Naive thymus-derived CD4-positive, alpha-beta T cell (primary cell): ENCODE measurements at regions not wholly inside any gene's neighbourhood (a gene's known extent, or its start where the extent isn't known, plus 50 kb on each side); places are given as distances from the start of the nearest gene placed in this dataset.

Source experiments
- ATAC-seq: fragments of 150-1000 bp; cut with Tn5 transposase; 2 replicates; pipeline ENCODE4 v1.10.0; 2021; ENCODE audit warnings: mild to moderate bottlenecking, moderate library complexity
- CTCF ChIA-PET: fragments of 350-600 bp; sonication (Branson Sonifier 250); formaldehyde crosslinking; loops from one replicate; lab custom pipeline; 2021; ENCODE audit warnings: antibody characterized with exemption; lab: Charles Lee
- POLR2A ChIA-PET: fragments of 350-600 bp; sonication (Branson Sonifier 250); formaldehyde crosslinking; loops from one replicate; lab custom pipeline; 2021; ENCODE audit warnings: antibody characterized with exemption, inconsistent platforms; lab: Charles Lee
- DNase-seq, 9 donors: peaks; one replicate each; pipeline versions ENCODE4 v3.0.0 to v3.0.0-alpha.2; 2020 to 2022; ENCODE audit warnings: mixed read lengths in 1 of 9
- H3K27ac ChIP-seq: one replicate; pipeline ENCODE4 v1.7.0; 2013; ENCODE audit warnings: mild to moderate bottlenecking, low read depth, low read length, moderate library complexity
- H3K27me3 ChIP-seq, 2 donors: one replicate each; pipeline ENCODE4 v1.7.0; 2013; ENCODE audit warnings: low read length in 2 of 2, mild to moderate bottlenecking in 2 of 2, moderate library complexity in 2 of 2; ENCODE audit not compliant: control insufficient read depth in 2 of 2, insufficient read depth in 2 of 2
- H3K36me3 ChIP-seq, 3 experiments: 1 replicate in 2 of 3; 2 replicates in 1 of 3; pipeline ENCODE4 v1.7.0; 2013; ENCODE audit warnings: low read length in 3 of 3, mild to moderate bottlenecking in 3 of 3, moderate library complexity in 1 of 3; ENCODE audit not compliant: insufficient read depth in 3 of 3, control insufficient read depth in 2 of 3
- H3K4me1 ChIP-seq, 2 donors: one replicate each; pipeline ENCODE4 v1.7.0; 2013; ENCODE audit warnings: low read length in 2 of 2, mild to moderate bottlenecking in 2 of 2, moderate library complexity in 1 of 2; ENCODE audit not compliant: control insufficient read depth in 2 of 2, insufficient read depth in 2 of 2
- H3K4me3 ChIP-seq: 2 replicates; pipeline ENCODE4 v1.7.0; 2013; ENCODE audit warnings: mild to moderate bottlenecking, low read length
- H3K9me3 ChIP-seq, 3 experiments: 1 replicate in 2 of 3; 2 replicates in 1 of 3; pipeline ENCODE4 v1.7.0; 2013; ENCODE audit warnings: low read length in 3 of 3; ENCODE audit not compliant: control insufficient read depth in 2 of 3
- H3K27ac Mint-ChIP-seq, 9 donors: one replicate each; pipeline ENCODE4 v1.8.0; 2020 to 2022; ENCODE audit warnings: mixed read lengths in 9 of 9, mild to moderate bottlenecking in 8 of 9, moderate library complexity in 5 of 9, inconsistent platforms in 2 of 9
- H3K27me3 Mint-ChIP-seq, 5 donors: one replicate each; pipeline ENCODE4 v1.8.0; 2021 to 2022; ENCODE audit warnings: mixed read lengths in 5 of 5, mild to moderate bottlenecking in 1 of 5
- H3K36me3 Mint-ChIP-seq, 5 donors: one replicate each; pipeline ENCODE4 v1.8.0; 2020 to 2022; ENCODE audit warnings: mixed read lengths in 5 of 5, mild to moderate bottlenecking in 3 of 5, inconsistent platforms in 1 of 5
- H3K4me1 Mint-ChIP-seq, 7 donors: one replicate each; pipeline ENCODE4 v1.8.0; 2020 to 2022; ENCODE audit warnings: mixed read lengths in 7 of 7, mild to moderate bottlenecking in 3 of 7, inconsistent platforms in 1 of 7
- H3K4me3 Mint-ChIP-seq, 10 donors: one replicate each; pipeline ENCODE4 v1.8.0; 2020 to 2022; ENCODE audit warnings: mild to moderate bottlenecking in 10 of 10, mixed read lengths in 10 of 10, moderate library complexity in 6 of 10, inconsistent platforms in 2 of 10
- H3K9me3 Mint-ChIP-seq, 11 donors: one replicate each; pipeline ENCODE4 v1.8.0; 2020 to 2022; ENCODE audit warnings: mixed read lengths in 11 of 11, mild to moderate bottlenecking in 4 of 11, inconsistent platforms in 1 of 11, moderate library complexity in 1 of 11
- intact Hi-C, 2 donors: fragments of 100-400 bp; cut with micrococcal nuclease; formaldehyde crosslinking; loops; one replicate each; pipeline ENCODE4 v1.15.1; 2023

- ChIA-PET POLR2A (no interaction called here), CTCF (no interaction called here)
- H3K9me3 ChIP-seq: no peaks in the 10 kb centered on the region
- Mint-ChIP-seq H3K27ac (no peak overlapping the region), H3K4me1 (no peaks in the 10 kb centered on the region), H3K36me3 (no peaks in the 10 kb centered on the region), H3K4me3 (no peak overlapping the region), H3K27me3 (peaks cover 0 to 13% (median 3%) of the 10 kb centered on the region in 5 donors), H3K9me3 (peaks cover 0 to 10% (median 0%) of the 10 kb centered on the region in 11 donors)
- no peaks in the 10 kb centered on the region for H3K4me1 ChIP-seq
- intact Hi-C loops: no loop called here
- no peaks in the 10 kb centered on the region for H3K36me3 ChIP-seq
- H3K4me3 ChIP-seq: no peak overlapping the region
- no peaks in the 10 kb centered on the region for H3K27me3 ChIP-seq
- ATAC-seq: no peak
- H3K27ac ChIP-seq: no peak overlapping the region
- no peak for DNase-seq
Observed at GRCh38 chr3:98986073-98986472, 84.6 kb upstream of the DCBLD2 start.

- Histone ChIP-seq H3K27me3 (no peaks in the 10 kb centered on the region), H3K27ac (no peak overlapping the region), H3K9me3 (no peaks in the 10 kb centered on the region), H3K4me3 (no peak overlapping the region), H3K4me1 (no peaks in the 10 kb centered on the region), H3K36me3 (no peaks in the 10 kb centered on the region)
- H3K36me3 Mint-ChIP-seq: no peaks in the 10 kb centered on the region
- H3K27ac Mint-ChIP-seq: no peak overlapping the region
- intact Hi-C loops: no loop called here
- peaks cover 0 to 18% (median 5%) of the 10 kb centered on the region in 5 donors for H3K27me3 Mint-ChIP-seq
- ATAC-seq (no peak), DNase-seq (no peak)
- POLR2A ChIA-PET: no interaction called here
- H3K4me1 Mint-ChIP-seq: no peaks in the 10 kb centered on the region
- peaks cover 0 to 8% (median 0%) of the 10 kb centered on the region in 11 donors for H3K9me3 Mint-ChIP-seq
- no peak overlapping the region for H3K4me3 Mint-ChIP-seq
- CTCF ChIA-PET: no interaction called here
Observed at GRCh38 chr3:98985431-98985830, 83.9 kb upstream of the DCBLD2 start.

- Histone ChIP-seq H3K4me3 (no peak overlapping the region), H3K9me3 (no peaks in the 10 kb centered on the region), H3K36me3 (no peaks in the 10 kb centered on the region), H3K27me3 (no peaks in the 10 kb centered on the region), H3K4me1 (no peaks in the 10 kb centered on the region), H3K27ac (no peak overlapping the region)
- ChIA-PET CTCF (no interaction called here), POLR2A (no interaction called here)
- Mint-ChIP-seq H3K27ac (no peak overlapping the region), H3K27me3 (peaks cover 2 to 29% (median 7%) of the 10 kb centered on the region in 5 donors), H3K36me3 (no peaks in the 10 kb centered on the region), H3K4me1 (no peaks in the 10 kb centered on the region), H3K9me3 (peaks cover 0 to 5% (median 0%) of the 10 kb centered on the region in 11 donors), H3K4me3 (no peak overlapping the region)
- ATAC-seq (no peak), DNase-seq (no peak)
- intact Hi-C loops: no loop called here
Observed at GRCh38 chr3:98984024-98984423, 82.5 kb upstream of the DCBLD2 start.

GRCh38 chr3:98982351-98982750, 80.9 kb upstream of the DCBLD2 start:
- no peak for DNase-seq
- H3K27ac ChIP-seq: no peak overlapping the region
- peaks cover 2 to 27% (median 6%) of the 10 kb centered on the region in 5 donors for H3K27me3 Mint-ChIP-seq
- no peaks in the 10 kb centered on the region for H3K36me3 ChIP-seq
- H3K36me3 Mint-ChIP-seq: no peaks in the 10 kb centered on the region
- no peaks in the 10 kb centered on the region for H3K27me3 ChIP-seq
- peaks cover 0 to 4% (median 0%) of the 10 kb centered on the region in 11 donors for H3K9me3 Mint-ChIP-seq
- no peak overlapping the region for H3K27ac Mint-ChIP-seq
- intact Hi-C loops: no loop called here
- no peak for ATAC-seq
- no peak overlapping the region for H3K4me3 ChIP-seq
- POLR2A ChIA-PET: no interaction called here
- H3K4me1 ChIP-seq: no peaks in the 10 kb centered on the region
- no peaks in the 10 kb centered on the region for H3K9me3 ChIP-seq
- no peak overlapping the region for H3K4me3 Mint-ChIP-seq
- CTCF ChIA-PET: no interaction called here
- peaks cover 0 to 5% (median 0%) of the 10 kb centered on the region in 7 donors for H3K4me1 Mint-ChIP-seq

GRCh38 chr3:98980915-98981596, 79.6 kb upstream of the DCBLD2 start:
- Mint-ChIP-seq H3K27me3 (peaks cover 2 to 31% (median 6%) of the 10 kb centered on the region in 5 donors), H3K4me1 (peaks cover 0 to 5% (median 0%) of the 10 kb centered on the region in 7 donors), H3K9me3 (peaks cover 0 to 4% (median 0%) of the 10 kb centered on the region in 11 donors), H3K27ac (no peak overlapping the region), H3K4me3 (no peak overlapping the region), H3K36me3 (no peaks in the 10 kb centered on the region)
- no peak overlapping the region for H3K27ac ChIP-seq
- DNase-seq: no peak
- no peaks in the 10 kb centered on the region for H3K9me3 ChIP-seq
- no peaks in the 10 kb centered on the region for H3K27me3 ChIP-seq
- no peaks in the 10 kb centered on the region for H3K36me3 ChIP-seq
- ChIA-PET POLR2A (no interaction called here), CTCF (no interaction called here)
- H3K4me1 ChIP-seq: no peaks in the 10 kb centered on the region
- intact Hi-C loops: no loop called here
- no peak for ATAC-seq
- H3K4me3 ChIP-seq: no peak overlapping the region

GRCh38 chr3:98979296-98979695, 77.8 kb upstream of the DCBLD2 start:
- Mint-ChIP-seq H3K4me1 (peaks cover 0 to 5% (median 0%) of the 10 kb centered on the region in 7 donors), H3K27me3 (peaks cover 2 to 31% (median 6%) of the 10 kb centered on the region in 5 donors), H3K36me3 (no peaks in the 10 kb centered on the region), H3K9me3 (peaks cover 0 to 8% (median 0%) of the 10 kb centered on the region in 11 donors), H3K27ac (no peak overlapping the region), H3K4me3 (no peak overlapping the region)
- H3K9me3 ChIP-seq: no peaks in the 10 kb centered on the region
- ATAC-seq (no peak), DNase-seq (no peak)
- H3K4me1 ChIP-seq: no peaks in the 10 kb centered on the region
- H3K36me3 ChIP-seq: no peaks in the 10 kb centered on the region
- ChIA-PET CTCF (no interaction called here), POLR2A (no interaction called here)
- H3K27me3 ChIP-seq: no peaks in the 10 kb centered on the region
- intact Hi-C loops: no loop called here
- no peak overlapping the region for H3K4me3 ChIP-seq
- H3K27ac ChIP-seq: no peak overlapping the region
